HG02610 (cell line): ENCODE measurements at regions not wholly inside any gene's neighbourhood (a gene's known extent, or its start where the extent isn't known, plus 50 kb on each side); places are given as distances from the start of the nearest gene placed in this dataset.
"Not testable (repeated sequence)": the region's sequence is repeated elsewhere in the genome, so short reads cannot be mapped to it uniquely, and the experiment has no call there.

Experiments
- ATAC-seq: cut with Tn5 transposase; IDR thresholded peaks from one replicate; pipeline ENCODE4 v1.9.1; 2021; ENCODE audit warnings: mild to moderate bottlenecking, moderate library complexity; ENCODE audit not compliant: unreplicated experiment

- no peak for ATAC-seq
Observed at GRCh38 chr12:25787701-25788100, 170.8 kb upstream of the RASSF8 start.

- ATAC-seq, result no peak
Observed at GRCh38 chr12:25788707-25789442, 169.6 kb upstream of the RASSF8 start.

GRCh38 chr12:25789541-25789944, 168.9 kb upstream of the RASSF8 start:
- ATAC-seq, result no peak

GRCh38 chr12:25792031-25792430, 166.5 kb upstream of the RASSF8 start:
- no peak for ATAC-seq

DNA sequence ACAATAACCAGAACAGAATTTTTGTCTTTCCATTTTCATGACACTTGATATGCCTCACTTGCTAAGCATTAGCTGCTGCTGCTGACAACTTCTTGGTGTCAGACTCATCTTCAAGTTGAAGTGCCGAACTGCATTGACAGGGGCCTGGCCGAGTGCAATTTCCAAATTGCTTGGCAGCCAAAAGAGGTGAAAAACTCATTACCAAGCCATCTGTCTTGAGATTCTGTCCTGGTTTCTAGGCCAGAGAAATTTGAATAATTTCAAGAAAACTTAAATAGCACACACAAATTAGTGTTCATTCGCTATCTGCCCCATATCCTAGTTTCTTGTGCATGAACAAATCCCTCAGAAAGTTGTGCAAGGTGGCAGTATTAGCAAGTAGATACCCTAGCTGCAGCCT, 165.3 kb upstream of the RASSF8 start:
- no peak for ATAC-seq

GRCh38 chr12:25794571-25794970, 163.9 kb upstream of the RASSF8 start:
- ATAC-seq, result no peak

- ATAC-seq, result no peak
Observed at GRCh38 chr12:25796523-25797000, 161.9 kb upstream of the RASSF8 start.

DNA sequence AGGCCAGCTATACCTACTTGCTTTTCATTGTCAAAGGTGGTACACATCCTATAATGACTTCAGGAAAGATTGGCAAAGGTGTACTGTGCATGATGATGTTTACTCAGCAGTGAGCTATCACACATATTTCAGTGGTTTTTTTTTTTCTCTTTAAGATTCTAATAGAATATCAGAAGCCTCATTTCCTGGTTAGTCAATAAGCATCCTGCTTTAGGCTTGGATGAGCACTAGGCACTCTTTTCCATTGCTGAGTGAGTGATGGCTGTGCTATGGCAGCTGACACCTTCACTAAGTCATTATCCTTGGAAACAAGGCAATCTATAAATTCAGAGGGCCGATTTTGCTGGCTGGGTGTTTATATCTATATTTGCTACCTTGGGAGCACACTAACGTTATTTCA, 161.1 kb upstream of the RASSF8 start:
- no peak for ATAC-seq

GRCh38 chr12:25797949-25798348, 160.5 kb upstream of the RASSF8 start:
- ATAC-seq, result no peak

- ATAC-seq, result no peak
Observed at GRCh38 chr12:25800101-25800500, 158.4 kb upstream of the RASSF8 start.

DNA sequence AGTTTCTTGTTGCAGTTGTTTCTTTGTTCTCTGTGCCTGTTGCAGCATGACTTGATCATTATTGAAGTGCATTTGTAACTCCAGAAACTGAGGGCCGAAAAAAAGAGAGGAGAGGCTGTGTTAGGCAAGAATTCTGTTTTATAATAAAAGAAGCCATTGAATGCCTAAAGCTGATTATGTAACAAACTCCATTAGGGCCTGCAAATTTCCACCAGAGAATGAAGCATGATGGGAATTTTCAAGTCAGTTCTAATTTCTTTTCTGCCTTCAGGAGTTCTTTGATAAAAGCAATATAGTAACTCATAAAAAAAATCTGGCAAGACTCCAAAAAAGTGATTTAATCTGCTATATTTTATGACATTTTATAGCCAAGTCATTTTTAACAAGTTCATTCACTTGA, 156.7 kb upstream of the RASSF8 start:
- no peak for ATAC-seq

DNA sequence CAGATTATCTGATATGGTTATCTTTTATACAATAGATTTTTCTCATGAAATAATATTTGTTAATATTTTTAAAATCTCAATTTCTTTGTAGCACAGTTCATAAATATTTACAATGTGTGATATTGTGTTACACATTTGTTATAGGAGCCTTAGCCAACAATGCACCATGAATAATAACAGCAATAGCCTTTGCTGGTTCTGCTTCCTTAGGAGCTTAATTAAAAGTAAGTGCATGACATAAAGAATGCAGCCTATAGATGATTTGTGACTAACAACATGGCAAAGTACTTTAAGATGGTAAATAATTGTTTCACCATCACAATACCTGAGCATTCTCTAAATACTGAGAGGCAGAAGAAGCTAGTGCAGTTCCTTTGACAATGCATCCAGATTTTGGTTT, 156.3 kb upstream of the RASSF8 start:
- no peak for ATAC-seq

GRCh38 chr12:25803029-25803664, 155.3 kb upstream of the RASSF8 start:
- not testable (repeated sequence) for ATAC-seq

- ATAC-seq, result not testable (repeated sequence)
Observed at GRCh38 chr12:25804286-25804685, 154.2 kb upstream of the RASSF8 start.

GRCh38 chr12:25806271-25806670, 152.2 kb upstream of the RASSF8 start:
- ATAC-seq, result no peak

DNA sequence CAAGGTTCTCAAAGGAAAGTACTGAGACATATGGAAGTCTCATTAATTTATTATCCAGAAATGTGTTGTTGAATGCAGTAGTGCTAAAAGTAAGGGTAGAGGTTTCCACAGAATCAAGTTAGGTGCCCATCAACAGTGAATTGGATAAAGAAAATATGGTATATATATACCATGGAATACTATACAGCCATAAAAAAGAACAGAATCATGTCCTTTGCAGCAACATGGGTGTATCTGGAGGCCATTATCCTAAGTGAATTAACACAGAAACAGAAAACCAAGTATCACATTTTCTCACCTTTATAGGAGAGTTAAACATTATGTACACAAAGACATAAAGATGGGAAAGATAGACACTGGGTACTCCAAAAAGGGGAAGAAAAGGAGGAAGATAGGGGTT, 149.9 kb upstream of the RASSF8 start:
- ATAC-seq, result no peak

GRCh38 chr12:25810683-25811082, 147.8 kb upstream of the RASSF8 start:
- ATAC-seq, result no peak

DNA sequence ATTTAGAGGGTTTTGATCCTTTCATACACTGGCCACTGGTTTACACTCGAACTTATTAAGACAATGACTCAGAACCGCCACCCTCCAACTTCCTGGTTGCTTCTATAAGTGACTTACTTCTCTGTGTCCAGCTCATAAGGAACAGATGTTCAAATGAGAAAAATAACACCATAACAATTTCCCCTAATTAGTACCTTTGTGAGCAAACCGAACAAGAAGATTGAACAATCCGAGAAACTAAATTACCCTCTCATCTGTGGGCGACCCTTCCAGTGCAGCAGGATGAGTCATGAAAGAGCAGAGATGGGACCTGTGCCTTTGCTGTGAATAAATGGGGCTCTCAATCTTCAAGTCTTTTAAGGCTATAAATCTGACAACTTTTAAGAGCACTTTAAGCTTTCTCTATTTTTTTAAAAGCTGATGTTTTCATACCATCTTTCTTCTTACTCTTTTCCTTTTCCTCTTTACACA, 146.8 kb upstream of the RASSF8 start:
- peak; percentile 72 for ATAC-seq

DNA sequence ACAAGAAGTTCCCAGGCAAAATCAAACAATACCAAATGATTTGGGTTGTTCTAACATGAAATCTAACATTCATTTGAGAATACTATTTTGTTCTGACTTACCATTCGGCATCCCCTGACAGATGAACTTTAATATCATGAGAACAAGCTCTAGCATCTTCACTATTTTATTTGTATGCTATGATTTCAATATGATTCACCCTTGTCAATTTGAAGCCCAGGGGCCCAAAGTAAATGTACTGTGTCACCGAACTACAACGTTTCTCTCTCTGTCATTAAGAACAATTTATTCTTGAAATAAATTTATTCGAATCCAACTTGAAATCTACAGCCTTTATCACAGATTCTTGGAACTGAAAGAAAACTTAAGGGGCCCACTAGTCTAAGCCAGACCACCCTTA, 146.2 kb upstream of the RASSF8 start:
- no peak for ATAC-seq

DNA sequence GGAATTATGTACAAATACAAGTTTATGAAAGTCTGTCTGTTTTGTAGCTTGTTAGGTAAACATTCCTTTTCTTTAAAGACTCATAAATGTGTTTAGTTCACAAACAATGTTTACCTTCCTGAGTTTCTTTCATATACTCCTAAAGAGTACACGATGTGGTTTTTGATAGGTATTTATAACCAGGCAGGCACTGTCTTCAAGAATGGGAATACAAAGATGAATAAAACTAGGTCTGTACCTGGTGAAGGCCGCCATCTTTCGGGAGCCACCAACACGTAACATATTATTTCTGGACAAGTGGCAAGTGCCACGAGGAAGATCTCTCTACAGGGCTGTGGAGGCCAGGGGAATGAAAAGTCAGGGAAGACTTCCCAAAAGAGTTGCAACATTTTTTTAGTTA, 144.6 kb upstream of the RASSF8 start:
- ATAC-seq, result no peak

DNA sequence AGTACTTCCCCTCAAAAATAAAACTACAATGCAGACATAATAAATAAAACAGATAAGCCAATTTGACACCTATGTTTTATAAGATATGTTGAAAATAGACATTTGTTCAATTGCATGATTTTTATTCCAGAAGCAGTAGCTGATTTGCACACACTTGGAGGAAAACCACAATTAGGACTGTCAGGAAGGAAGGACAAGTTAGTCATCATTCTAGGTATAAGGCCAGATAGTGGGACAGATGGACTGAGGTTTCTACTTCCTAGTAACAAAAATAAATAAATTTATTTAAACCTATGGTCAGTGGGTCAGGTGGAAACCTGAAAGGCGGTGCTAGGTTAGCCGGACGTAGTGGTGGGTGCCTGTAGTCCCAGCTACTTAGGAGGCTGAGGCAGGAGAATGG, 141.8 kb upstream of the RASSF8 start:
- no peak for ATAC-seq

DNA sequence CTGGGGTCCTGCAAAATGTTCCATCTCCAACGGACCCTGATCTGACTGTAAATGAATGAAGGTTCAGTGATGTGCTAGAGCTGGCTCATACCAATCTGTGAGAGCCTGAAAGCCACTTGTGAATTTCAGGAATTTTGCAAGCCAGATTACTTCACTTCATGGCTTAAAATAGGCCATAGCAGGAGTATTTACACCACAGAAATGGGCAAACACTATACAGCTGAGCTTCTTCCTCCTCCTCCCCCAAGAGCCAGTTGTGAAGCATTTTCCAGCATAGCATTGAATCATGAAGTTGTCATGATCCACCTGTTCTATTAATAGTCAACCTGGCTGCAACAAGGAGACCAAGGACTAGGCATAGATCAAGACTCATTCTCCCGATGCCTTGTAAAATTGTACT, 141.3 kb upstream of the RASSF8 start:
- no peak for ATAC-seq
